Lung (tissue), 11 donors: ENCODE measurements at regions not wholly inside any gene's neighbourhood (a gene's known extent, or its start where the extent isn't known, plus 50 kb on each side); places are given as distances from the start of the nearest gene placed in this dataset.

Experiments used
- ATAC-seq: fragments of 200-7000 bp; cut with Tn5 transposase; one replicate; pipeline ENCODE4 v1.9.1; 2020; ENCODE audit warnings: moderate number of reproducible peaks; ENCODE audit not compliant: insufficient read depth, low FRiP score
- DNase-seq, 3 donors: peaks; one replicate each; pipeline ENCODE4 v3.0.0-alpha.2; 2013 to 2017
- H3K27ac ChIP-seq, 2 donors: one replicate each; pipeline ENCODE4 v1.5.1; 2013; ENCODE audit warnings: mild to moderate bottlenecking in 2 of 2, moderate library complexity in 2 of 2, control low read depth in 1 of 2, inconsistent platforms in 1 of 2, low read depth in 1 of 2, low read length in 1 of 2
- H3K27me3 ChIP-seq, 3 donors: one replicate each; pipeline ENCODE4 v1.5.1; 2013; ENCODE audit warnings: low read length in 2 of 3; ENCODE audit not compliant: control insufficient read depth in 3 of 3, insufficient read depth in 3 of 3
- H3K36me3 ChIP-seq, 4 donors: one replicate each; pipeline ENCODE4 v1.5.1; 2013; ENCODE audit warnings: low read length in 4 of 4, mild to moderate bottlenecking in 1 of 4, moderate library complexity in 1 of 4; ENCODE audit not compliant: control insufficient read depth in 4 of 4, insufficient read depth in 4 of 4
- H3K4me1 ChIP-seq, 5 donors: one replicate each; pipeline ENCODE4 v1.5.1; 2013; ENCODE audit warnings: low read length in 5 of 5, mild to moderate bottlenecking in 2 of 5, moderate library complexity in 1 of 5; ENCODE audit not compliant: control insufficient read depth in 5 of 5, insufficient read depth in 5 of 5
- H3K4me3 ChIP-seq: one replicate; pipeline ENCODE4 v1.5.1; 2013; ENCODE audit warnings: mild to moderate bottlenecking, control low read depth, moderate library complexity
- H3K9ac ChIP-seq, 2 donors: one replicate each; pipeline ENCODE4 v1.5.1; 2013; ENCODE audit warnings: low read length in 2 of 2, control low read depth in 1 of 2; ENCODE audit not compliant: insufficient read depth in 1 of 2
- H3K9me3 ChIP-seq, 4 donors: one replicate each; pipeline ENCODE4 v1.5.1; 2013; ENCODE audit warnings: low read length in 3 of 4, mild to moderate bottlenecking in 1 of 4, moderate library complexity in 1 of 4; ENCODE audit not compliant: control insufficient read depth in 4 of 4, insufficient read depth in 3 of 4
- WGBS, 2 donors: extraction: QIAGEN DNeasy Blood & Tissue Kit; methylation state at CpG; one replicate each; pipeline ENCODE4 v1.1.7; 2013; 5-methylcytosine and 5-hydroxymethylcytosine counted together
- TF ChIP-seq, protein P1 (sequence below): IDR thresholded peaks from 2 replicates; pipeline ENCODE4 v1.5.1; 2012; ENCODE audit warnings: mild to moderate bottlenecking; ENCODE audit errors: control extremely low read depth, extremely low read depth
- donor health status: control.
- donor health status: control.
- donor health status: Bipolar disorder and iron deficiency.
- donor health status: healthy.
- donor health status: DM: yes; HTN: yes; CAD: no.

DNA sequence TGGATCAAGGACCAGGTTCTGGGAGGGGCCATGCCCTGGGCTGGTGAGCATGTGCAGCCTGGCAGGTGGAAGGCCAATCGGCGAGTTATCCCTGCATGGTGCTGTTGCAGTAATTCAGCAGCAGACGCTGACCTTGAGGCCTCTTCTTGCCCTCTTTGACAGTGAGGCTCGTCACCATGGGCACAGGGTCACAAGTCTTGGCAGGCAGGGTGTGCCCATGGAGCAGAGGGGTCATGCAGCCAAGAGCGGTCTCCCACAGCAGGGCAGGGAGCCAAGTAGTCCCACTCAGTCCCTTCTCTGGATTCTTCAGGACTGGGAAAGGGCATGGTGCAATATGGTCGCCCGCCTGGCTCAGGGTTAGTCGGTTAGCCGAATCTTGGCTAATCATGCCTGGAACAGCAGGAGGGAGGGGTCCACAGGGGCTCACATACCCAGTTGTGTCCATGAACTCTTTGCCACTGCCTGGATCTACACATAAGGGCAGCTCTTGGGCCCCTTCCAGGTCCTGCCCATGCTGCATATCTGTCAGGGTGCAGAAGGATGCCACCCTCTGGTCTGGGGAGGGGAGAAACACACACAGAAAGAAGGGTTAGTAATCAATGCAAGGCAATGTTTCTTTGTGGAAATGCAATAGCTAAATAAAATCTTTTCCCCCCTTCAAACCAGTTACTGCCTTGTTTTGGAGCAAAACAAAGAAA, 226.8 kb downstream of the SIPA1L2 start:
- Histone ChIP-seq H3K4me1 (peaks cover 0 to 6% (median 0%) of the 10 kb centered on the region in 5 donors), H3K27me3 (no peaks in the 10 kb centered on the region), H3K9me3 (peaks cover 0 to 5% (median 0%) of the 10 kb centered on the region in 4 donors), H3K27ac (no peak overlapping the region), H3K9ac (no peak overlapping the region), H3K4me3 (no peak overlapping the region), H3K36me3 (peaks cover 15 to 18% (median 16%) of the 10 kb centered on the region in 4 donors)
- 95% methylated on average over 9 of the region's 9 CpGs for WGBS, 2 donors
- no peak for DNase-seq
- no peak for ATAC-seq
- TF ChIP-seq, protein P1, sequence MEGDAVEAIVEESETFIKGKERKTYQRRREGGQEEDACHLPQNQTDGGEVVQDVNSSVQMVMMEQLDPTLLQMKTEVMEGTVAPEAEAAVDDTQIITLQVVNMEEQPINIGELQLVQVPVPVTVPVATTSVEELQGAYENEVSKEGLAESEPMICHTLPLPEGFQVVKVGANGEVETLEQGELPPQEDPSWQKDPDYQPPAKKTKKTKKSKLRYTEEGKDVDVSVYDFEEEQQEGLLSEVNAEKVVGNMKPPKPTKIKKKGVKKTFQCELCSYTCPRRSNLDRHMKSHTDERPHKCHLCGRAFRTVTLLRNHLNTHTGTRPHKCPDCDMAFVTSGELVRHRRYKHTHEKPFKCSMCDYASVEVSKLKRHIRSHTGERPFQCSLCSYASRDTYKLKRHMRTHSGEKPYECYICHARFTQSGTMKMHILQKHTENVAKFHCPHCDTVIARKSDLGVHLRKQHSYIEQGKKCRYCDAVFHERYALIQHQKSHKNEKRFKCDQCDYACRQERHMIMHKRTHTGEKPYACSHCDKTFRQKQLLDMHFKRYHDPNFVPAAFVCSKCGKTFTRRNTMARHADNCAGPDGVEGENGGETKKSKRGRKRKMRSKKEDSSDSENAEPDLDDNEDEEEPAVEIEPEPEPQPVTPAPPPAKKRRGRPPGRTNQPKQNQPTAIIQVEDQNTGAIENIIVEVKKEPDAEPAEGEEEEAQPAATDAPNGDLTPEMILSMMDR = no peak

DNA sequence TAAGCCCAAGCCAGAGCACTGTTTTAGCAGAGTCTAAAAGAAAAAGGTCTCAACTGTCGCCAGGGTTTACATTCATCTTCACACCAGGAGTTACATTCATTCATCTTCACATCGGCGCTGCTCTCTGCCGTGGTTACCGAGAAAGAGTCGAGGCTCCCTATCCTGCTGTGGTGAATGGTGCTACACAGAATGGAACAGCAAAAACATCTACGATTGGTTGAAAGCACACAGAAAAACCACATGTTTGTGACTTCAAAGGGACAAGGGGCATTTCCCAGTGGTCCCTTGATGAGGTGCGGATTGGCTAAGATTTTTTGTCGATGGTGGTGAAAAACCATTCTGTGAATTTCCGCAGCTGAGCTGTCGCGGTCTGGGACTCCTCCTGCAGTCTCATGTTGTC, 231.1 kb downstream of the SIPA1L2 start:
- no peak overlapping the region for H3K27ac ChIP-seq
- H3K36me3 ChIP-seq = peaks cover 14 to 18% (median 16%) of the 10 kb centered on the region in 4 donors
- H3K9me3 ChIP-seq = peaks cover 0 to 3% (median 0%) of the 10 kb centered on the region in 4 donors
- 95 to 96% methylated on average over 12 of the region's 12 CpGs for WGBS, 2 donors
- H3K27me3 ChIP-seq = no peaks in the 10 kb centered on the region
- DNase-seq (no peak), ATAC-seq (no peak)
- no peak overlapping the region for H3K9ac ChIP-seq
- TF ChIP-seq, protein P1 = no peak
- no peaks in the 10 kb centered on the region for H3K4me1 ChIP-seq
- H3K4me3 ChIP-seq = no peak overlapping the region

DNA sequence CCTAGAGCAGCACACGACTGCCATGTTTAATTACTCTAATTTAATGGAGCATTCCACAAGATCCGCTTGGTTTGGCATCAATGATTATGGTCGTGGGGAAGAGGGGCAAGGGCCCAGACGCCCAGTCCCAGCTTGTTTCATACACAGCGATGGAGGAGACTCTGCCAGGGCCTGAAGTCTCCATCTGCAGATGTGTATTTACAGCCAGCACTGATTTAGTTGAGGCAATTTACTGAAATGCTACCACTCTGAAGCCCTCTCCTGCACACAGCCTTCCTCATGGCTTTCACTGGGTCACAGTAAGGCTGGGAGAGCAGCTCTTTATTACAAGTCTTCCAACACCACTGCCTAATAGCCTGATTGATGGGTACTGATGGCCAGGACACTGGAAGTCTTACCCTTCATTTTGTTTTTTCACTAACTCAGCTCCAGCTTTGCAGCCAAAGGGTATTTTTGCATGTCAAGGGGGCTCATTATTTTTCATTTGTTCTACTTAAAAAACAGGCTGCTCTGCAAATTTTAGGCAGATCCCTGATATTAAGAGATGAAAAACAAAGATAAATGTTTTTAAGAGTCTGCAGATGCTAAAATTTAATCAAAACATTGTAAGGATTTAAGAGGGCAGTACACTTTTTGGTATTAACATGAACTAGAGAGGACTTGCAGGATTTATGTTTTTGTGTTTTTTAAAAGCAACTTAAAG, 236.3 kb downstream of the SIPA1L2 start:
- Histone ChIP-seq H3K27me3 (no peaks in the 10 kb centered on the region), H3K4me3 (no peak overlapping the region), H3K27ac (no peak overlapping the region), H3K36me3 (peaks cover 0 to 3% (median under 1%) of the 10 kb centered on the region in 4 donors), H3K9ac (no peak overlapping the region), H3K9me3 (no peaks in the 10 kb centered on the region), H3K4me1 (peaks cover 0 to 3% (median 0%) of the 10 kb centered on the region in 5 donors)
- TF ChIP-seq, protein P1 = no peak
- ATAC-seq = no peak
- 65 to 79% methylated on average over 5 of the region's 5 CpGs for WGBS, 2 donors
- no peak for DNase-seq
